NB4 (cell line): ENCODE measurements at regions not wholly inside any gene's neighbourhood (a gene's known extent, or its start where the extent isn't known, plus 50 kb on each side); places are given as distances from the start of the nearest gene placed in this dataset.

ENCODE experiments used
- DNase-seq: peaks from one replicate; pipeline ENCODE4 v3.0.0; 2010; ENCODE audit warnings: low read depth
- H3K4me3 ChIP-seq: one replicate; pipeline ENCODE4 v1.5.1; 2011; ENCODE audit warnings: mild to moderate bottlenecking, low read depth, low read length, moderate library complexity
- MYC ChIP-seq: IDR thresholded peaks from 2 replicates; pipeline ENCODE4 v1.6.1; 2011; ENCODE audit warnings: low read depth, low read length
- POLR2A ChIP-seq: IDR thresholded peaks from 2 replicates; pipeline ENCODE4 v1.6.1; 2011; ENCODE audit warnings: mild to moderate bottlenecking; ENCODE audit not compliant: insufficient read length; ENCODE audit errors: extremely low read depth
- TF ChIP-seq, protein P1 (sequence below): IDR thresholded peaks from one replicate; pipeline ENCODE4 v1.5.1; 2012; ENCODE audit warnings: low read depth, low read length
- TF ChIP-seq, protein P2 (sequence below): IDR thresholded peaks from 2 replicates; pipeline ENCODE4 v1.6.1; 2011; ENCODE audit warnings: low read depth, low read length

DNA sequence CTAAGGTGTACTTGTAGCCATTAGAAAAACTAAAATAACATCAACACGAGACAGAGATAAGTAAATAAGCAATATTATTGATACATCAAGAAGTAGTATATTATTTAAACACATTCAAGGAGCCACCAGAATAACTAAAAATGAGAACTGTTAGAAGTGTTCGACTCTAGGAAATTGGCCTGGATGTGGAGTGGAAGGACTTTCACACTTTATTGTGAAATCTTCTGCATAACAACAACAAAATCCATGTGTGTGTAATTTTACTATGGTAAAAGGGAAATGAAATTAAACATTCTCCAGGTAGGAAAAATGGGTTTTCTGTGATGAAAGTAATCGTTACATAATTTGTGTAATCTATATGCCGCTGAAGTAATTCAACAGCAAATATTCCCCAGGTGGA, 96.3 kb upstream of the RNF152 start:
- TF ChIP-seq, protein P1, sequence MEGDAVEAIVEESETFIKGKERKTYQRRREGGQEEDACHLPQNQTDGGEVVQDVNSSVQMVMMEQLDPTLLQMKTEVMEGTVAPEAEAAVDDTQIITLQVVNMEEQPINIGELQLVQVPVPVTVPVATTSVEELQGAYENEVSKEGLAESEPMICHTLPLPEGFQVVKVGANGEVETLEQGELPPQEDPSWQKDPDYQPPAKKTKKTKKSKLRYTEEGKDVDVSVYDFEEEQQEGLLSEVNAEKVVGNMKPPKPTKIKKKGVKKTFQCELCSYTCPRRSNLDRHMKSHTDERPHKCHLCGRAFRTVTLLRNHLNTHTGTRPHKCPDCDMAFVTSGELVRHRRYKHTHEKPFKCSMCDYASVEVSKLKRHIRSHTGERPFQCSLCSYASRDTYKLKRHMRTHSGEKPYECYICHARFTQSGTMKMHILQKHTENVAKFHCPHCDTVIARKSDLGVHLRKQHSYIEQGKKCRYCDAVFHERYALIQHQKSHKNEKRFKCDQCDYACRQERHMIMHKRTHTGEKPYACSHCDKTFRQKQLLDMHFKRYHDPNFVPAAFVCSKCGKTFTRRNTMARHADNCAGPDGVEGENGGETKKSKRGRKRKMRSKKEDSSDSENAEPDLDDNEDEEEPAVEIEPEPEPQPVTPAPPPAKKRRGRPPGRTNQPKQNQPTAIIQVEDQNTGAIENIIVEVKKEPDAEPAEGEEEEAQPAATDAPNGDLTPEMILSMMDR = no peak
- TF ChIP-seq, protein P2, sequence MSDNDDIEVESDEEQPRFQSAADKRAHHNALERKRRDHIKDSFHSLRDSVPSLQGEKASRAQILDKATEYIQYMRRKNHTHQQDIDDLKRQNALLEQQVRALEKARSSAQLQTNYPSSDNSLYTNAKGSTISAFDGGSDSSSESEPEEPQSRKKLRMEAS = no peak
- TF ChIP-seq POLR2A (no peak), MYC (no peak)
- H3K4me3 ChIP-seq = no peak overlapping the region
- DNase-seq = no peak

DNA sequence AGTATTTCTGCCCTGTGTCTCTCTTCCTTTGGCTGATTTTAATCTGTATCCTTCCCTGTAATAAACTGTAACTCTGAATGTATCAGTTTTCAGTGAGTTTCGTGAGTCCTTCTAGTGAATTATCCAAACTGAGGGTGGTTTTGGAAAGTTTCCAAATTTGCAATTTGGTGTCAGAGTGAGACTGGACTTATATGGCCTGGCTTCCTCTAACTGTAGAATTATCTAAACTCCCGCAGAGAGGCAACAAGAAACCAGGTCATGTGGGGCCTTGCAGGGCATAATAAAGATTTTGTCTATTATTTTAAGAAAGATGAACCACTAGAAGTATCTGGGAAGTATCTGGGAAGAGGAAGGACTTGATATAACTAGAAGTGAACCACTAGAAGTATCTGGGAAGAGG, 95.3 kb upstream of the RNF152 start:
- DNase-seq = no peak
- H3K4me3 ChIP-seq = no peak overlapping the region
- TF ChIP-seq, protein P2 = no peak
- TF ChIP-seq, protein P1 = no peak

- no peak for TF ChIP-seq POLR2A
- TF ChIP-seq, protein P2 = no peak
- TF ChIP-seq, protein P1 = no peak
- no peak for TF ChIP-seq MYC
- no peak overlapping the region for H3K4me3 ChIP-seq
- DNase-seq = no peak
These were observed 92.9 kb upstream of the RNF152 start for GRCh38 chr18:61985681-61986080.

- no peak overlapping the region for H3K4me3 ChIP-seq
- DNase-seq = no peak
- TF ChIP-seq, protein P2 = no peak
- TF ChIP-seq POLR2A (no peak), MYC (no peak)
- TF ChIP-seq, protein P1 = no peak
These were observed 91.5 kb upstream of the RNF152 start for GRCh38 chr18:61984349-61984748.

DNA sequence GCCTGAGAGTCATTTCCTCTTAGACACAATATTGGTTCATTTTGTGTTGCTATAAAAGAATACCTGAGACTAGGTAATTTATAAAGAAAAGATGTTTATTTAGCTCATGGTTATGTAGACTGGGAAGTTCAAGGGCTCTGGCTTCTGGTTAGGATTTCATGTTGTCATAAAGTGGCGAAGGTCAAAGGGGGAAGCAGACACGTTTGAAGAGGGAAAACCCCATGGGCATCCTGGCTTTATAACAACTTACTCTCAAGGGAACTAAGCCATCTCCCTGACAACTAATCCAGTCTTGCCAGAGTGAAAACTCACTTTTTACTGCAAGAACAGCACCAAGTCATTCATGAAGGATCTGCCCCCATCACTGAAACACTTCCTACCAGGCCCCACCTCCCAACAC, 89.7 kb upstream of the RNF152 start:
- DNase-seq = no peak
- TF ChIP-seq, protein P1 = no peak
- TF ChIP-seq MYC = no peak
- no peak for TF ChIP-seq POLR2A
- TF ChIP-seq, protein P2 = no peak

GRCh38 chr18:61980355-61980754, 87.5 kb upstream of the RNF152 start:
- DNase-seq = peak; percentile 21
- TF ChIP-seq POLR2A = no peak
- TF ChIP-seq, protein P2 = no peak
- TF ChIP-seq, protein P1 = no peak
- no peak for TF ChIP-seq MYC
- no peak overlapping the region for H3K4me3 ChIP-seq

More for the DNA sequence above, 89.7 kb upstream of the RNF152 start:
- no peak overlapping the region for H3K4me3 ChIP-seq
